Eye (tissue), 1 donor: ENCODE measurements at regions not wholly inside any gene's neighbourhood (a gene's known extent, or its start where the extent isn't known, plus 50 kb on each side); places are given as distances from the start of the nearest gene placed in this dataset.
A peak's percentile ranks its signal among the peaks of the same experiment; 100 is the strongest.

ENCODE experiments used
- DNase-seq: peaks from one replicate; pipeline ENCODE4 v3.0.0-alpha.2; 2015

- DNase-seq: no peak
Observed at GRCh38 chr5:158180407-158180806, 321.5 kb upstream of the CLINT1 start.

GRCh38 chr5:158179271-158179670, 320.3 kb upstream of the CLINT1 start:
- no peak for DNase-seq

GRCh38 chr5:158178535-158178934, 319.6 kb upstream of the CLINT1 start:
- no peak for DNase-seq

GRCh38 chr5:158177146-158177545, 318.2 kb upstream of the CLINT1 start:
- no peak for DNase-seq

GRCh38 chr5:158175934-158176481, 317.1 kb upstream of the CLINT1 start:
- peak; percentile 30 for DNase-seq

GRCh38 chr5:158174918-158175851, 316.2 kb upstream of the CLINT1 start:
- peak; percentile 96 for DNase-seq

- no peak for DNase-seq
Observed at GRCh38 chr5:158174026-158174425, 315.1 kb upstream of the CLINT1 start.

- no peak for DNase-seq
Observed at GRCh38 chr5:158172005-158172404, 313.1 kb upstream of the CLINT1 start.

GRCh38 chr5:158170534-158170933, 311.6 kb upstream of the CLINT1 start:
- DNase-seq: no peak

- DNase-seq: no peak
Observed at GRCh38 chr5:158170060-158170459, 311.1 kb upstream of the CLINT1 start.

- DNase-seq: no peak
Observed at GRCh38 chr5:158166424-158166823, 307.5 kb upstream of the CLINT1 start.

- no peak for DNase-seq
Observed at GRCh38 chr5:158165647-158166046, 306.7 kb upstream of the CLINT1 start.

- DNase-seq: no peak
Observed at GRCh38 chr5:158164296-158165047, 305.5 kb upstream of the CLINT1 start.

- no peak for DNase-seq
Observed at GRCh38 chr5:158163451-158164295, 304.7 kb upstream of the CLINT1 start.

GRCh38 chr5:158162479-158163034, 303.6 kb upstream of the CLINT1 start:
- no peak for DNase-seq

- DNase-seq: no peak
Observed at GRCh38 chr5:158162026-158162425, 303.1 kb upstream of the CLINT1 start.

- DNase-seq: no peak
Observed at GRCh38 chr5:158159621-158160020, 300.7 kb upstream of the CLINT1 start.

- no peak for DNase-seq
Observed at GRCh38 chr5:158155811-158156505, 297.0 kb upstream of the CLINT1 start.

- DNase-seq: no peak
Observed at GRCh38 chr5:158155067-158155466, 296.1 kb upstream of the CLINT1 start.

- DNase-seq: peak; percentile 32
Observed at GRCh38 chr5:158154226-158155005, 295.5 kb upstream of the CLINT1 start.

GRCh38 chr5:158153508-158153907, 294.6 kb upstream of the CLINT1 start:
- no peak for DNase-seq
